IPS-18c (cell line): ENCODE measurements at regions not wholly inside any gene's neighbourhood (a gene's known extent, or its start where the extent isn't known, plus 50 kb on each side); places are given as distances from the start of the nearest gene placed in this dataset.

Source experiments
- H3K4me3 ChIP-seq: 2 replicates; pipeline ENCODE4 v1.7.0; 2013; ENCODE audit warnings: low read depth, mild to moderate bottlenecking, low read length, moderate library complexity; ENCODE audit not compliant: insufficient read depth
- H3K9me3 ChIP-seq: one replicate; pipeline ENCODE4 v1.6.1; 2013; ENCODE audit warnings: mild to moderate bottlenecking, low read length, moderate library complexity; ENCODE audit not compliant: control insufficient read depth, insufficient read depth

DNA sequence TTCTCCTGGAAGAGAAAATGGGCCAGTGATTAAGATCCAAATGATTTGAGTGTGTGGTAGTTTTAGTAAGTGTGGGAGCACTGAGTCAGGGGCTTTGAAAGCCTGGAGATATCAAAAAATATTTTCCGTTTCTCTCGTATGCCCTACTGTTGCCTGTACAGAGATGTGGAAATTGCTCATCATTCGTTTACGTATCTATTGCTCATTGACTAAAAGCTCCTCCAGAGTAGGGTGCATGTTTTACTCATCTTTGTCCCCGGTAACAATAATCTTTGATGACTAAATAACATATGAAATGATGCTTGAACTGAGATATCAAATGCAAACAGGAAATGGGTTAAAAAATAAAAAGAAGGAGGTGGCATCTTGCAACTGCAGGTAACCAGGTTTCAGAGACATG is 114.2 kb upstream of the FST start:
- no peaks in the 10 kb centered on the region for H3K9me3 ChIP-seq
- H3K4me3 ChIP-seq: no peak overlapping the region

DNA sequence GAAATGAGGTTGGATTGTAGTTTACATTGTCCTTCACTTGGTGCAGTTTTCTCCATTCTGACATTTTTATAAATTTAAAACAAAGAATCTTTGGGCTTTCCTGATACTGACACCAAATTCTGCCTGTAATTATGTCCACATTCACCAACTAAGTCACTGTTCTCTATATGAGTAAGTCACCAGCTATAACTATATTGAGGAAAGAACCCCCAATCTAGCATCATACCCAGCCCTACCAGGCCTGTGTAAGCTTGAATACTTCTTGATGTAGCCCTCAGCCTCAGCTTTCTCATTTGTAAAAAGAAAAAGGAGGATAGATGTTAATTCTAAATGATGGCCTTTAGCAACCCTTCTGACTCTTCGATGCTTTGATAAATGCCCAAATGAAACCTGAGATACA is 112.7 kb upstream of the FST start:
- Histone ChIP-seq H3K4me3 (no peak overlapping the region), H3K9me3 (no peaks in the 10 kb centered on the region)

DNA sequence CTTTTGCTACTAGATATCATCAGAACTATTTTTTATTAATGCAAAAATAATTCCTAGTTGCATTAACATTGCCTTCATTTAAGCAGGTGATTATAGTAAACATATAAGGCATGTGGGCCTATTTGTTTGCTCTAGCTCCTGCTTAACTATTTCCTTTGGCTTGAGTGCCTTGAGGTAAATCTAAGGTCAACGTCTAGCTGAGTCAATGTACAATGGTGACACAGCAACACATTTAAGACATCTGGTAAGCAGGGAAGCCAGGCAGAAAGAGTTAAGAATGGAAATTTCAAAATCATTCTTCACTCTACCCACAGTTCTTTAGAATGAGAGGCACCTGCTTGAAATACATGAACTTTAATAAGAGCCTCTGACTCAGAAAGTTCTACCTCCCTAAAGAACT is 111.9 kb upstream of the FST start:
- H3K4me3 ChIP-seq: no peak overlapping the region
- no peaks in the 10 kb centered on the region for H3K9me3 ChIP-seq

DNA sequence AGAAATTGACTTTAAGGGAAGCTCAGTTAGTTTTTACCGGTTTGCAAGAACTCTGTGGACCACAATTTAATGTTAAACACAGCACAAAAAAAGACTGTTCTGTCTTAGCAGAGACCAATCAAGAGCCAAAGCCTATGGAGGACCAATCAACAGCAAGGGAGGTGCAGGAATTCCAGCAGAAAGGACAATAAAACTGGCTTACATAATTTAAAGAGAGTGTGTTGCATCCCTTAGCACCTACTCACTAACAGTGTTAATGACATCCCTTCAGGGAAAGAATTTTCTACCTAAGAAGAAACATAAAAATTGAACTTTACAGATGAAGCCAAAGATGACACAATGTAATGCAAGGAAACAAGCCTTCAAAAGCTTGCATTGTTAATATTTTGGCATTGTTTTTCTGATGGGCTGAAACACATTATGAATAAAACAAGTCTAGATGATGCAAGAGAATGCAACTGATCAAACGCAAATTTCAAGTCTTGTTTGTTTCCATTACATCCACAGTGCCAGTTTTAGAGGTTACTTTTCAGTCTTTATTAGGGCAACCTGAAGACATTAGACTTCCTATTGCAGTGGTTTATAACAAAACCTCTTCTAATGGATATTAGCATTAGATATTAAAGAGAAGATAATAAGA is 111.3 kb upstream of the FST start:
- H3K9me3 ChIP-seq: no peaks in the 10 kb centered on the region
- H3K4me3 ChIP-seq: no peak overlapping the region

DNA sequence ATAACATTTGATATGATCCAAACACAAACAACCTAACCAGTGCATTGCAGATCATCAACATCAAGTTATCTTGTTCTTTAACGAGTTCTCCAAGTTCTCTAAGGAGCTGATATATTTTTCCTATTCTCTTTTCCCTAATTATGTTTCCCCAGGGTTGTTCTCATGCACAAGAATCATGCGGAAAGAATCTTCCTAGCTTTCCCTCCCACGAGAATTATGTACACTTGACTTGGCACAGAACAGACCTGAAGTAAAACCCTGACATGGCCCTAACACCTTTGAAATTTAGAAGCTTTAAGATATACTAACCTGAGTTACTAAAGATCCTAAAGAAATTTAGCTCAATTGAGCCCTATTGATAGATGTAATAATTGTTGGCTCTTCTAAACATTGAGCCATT is 110.7 kb upstream of the FST start:
- H3K9me3 ChIP-seq: no peaks in the 10 kb centered on the region
- H3K4me3 ChIP-seq: no peak overlapping the region

DNA sequence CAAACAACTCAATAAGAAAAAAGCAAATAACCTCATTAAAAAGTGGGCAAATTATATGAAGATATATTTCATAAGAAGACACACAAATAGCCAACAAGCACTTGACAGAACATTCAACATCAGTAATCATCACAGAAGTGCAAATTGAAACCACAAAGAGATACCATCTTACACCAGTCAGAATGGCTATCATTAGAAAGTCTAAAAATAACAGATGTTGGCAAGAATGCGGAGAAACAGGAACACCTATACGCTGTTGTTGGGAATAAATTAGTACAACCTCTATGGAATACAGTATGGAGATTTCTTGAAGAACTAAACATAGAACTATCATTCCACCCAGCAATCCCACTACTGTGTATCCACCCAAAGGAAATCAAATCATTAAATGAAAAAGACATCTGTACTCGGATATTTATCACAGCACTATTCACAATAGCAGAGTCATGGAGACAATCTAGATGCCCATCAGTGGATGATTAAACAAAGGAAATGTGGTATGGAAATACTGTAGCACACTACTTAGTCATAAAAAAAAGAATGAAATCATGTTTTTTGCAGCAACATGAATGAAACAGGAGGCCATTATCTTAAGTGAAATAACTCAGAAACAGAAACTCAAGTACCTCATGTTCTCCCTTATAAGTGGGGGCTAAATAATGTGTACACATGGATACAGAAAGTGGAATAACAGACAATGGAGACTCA is 106.8 kb upstream of the FST start:
- no peak overlapping the region for H3K4me3 ChIP-seq
- no peaks in the 10 kb centered on the region for H3K9me3 ChIP-seq

DNA sequence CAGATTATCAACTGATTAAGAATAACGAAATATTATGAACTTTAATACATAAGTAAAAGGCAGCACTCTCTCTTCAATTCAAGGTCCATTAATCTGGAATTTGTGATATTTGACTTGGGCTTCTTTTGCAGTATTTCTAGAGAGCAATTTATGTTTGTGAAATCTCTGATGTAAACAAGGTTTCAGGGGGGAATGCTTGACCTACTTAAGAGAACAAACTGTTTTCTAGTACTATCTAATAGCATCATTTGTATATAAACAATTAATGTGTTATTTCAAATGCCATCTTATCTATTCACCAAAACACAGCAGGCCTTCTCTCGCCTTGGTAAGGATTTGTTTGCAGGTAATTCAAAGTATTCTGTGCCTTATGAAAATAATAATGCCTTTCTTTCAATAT is 103.6 kb upstream of the FST start:
- no peaks in the 10 kb centered on the region for H3K9me3 ChIP-seq
- no peak overlapping the region for H3K4me3 ChIP-seq

DNA sequence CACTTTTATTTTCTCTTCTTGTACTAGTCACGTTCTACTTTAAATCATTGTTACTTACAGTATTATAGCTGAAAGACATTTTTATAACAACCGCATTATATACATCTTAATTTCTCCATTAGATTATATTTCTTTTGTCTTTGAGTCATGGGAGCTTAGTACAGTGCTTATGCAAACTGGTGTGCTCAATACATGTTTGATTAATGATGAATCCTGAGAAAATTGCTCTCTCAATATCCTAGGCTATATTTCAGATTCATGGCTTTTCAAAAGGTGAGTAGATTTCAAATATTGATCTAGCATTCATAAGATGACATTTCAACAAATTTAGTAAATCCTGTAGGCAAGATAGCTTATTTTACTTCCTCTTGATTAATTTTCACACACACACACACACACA is 102.2 kb upstream of the FST start:
- Histone ChIP-seq H3K9me3 (no peaks in the 10 kb centered on the region), H3K4me3 (no peak overlapping the region)

DNA sequence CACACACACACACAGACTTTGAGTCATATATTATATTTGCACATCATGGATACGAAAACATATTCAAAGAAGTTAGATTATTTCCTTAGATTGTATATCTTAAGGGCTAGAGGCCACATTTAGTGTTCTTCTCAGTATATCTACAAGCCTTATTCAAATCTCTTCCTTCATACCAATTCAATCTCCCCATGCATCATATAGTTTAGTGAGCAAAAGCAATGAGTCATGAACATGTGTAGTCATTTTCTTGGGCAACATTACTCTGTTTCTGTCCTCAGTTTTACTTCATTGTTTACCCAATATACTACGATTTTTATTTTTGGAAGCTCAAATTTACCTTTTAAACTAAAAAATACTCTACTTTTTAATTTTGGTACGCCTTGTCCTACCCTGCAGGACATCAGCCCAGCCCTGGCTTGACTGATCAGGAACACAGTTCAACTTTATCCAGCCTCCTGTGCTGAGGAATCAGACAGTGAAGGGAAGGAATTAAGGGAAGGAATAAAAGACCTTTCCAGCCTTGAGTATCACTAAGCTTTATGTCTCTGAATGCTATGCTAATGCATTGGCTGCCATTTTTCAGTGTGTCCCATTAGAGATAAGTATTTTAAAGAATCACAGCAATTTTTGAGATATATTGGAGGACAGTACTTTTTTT is 101.7 kb upstream of the FST start:
- no peak overlapping the region for H3K4me3 ChIP-seq
- H3K9me3 ChIP-seq: no peaks in the 10 kb centered on the region

DNA sequence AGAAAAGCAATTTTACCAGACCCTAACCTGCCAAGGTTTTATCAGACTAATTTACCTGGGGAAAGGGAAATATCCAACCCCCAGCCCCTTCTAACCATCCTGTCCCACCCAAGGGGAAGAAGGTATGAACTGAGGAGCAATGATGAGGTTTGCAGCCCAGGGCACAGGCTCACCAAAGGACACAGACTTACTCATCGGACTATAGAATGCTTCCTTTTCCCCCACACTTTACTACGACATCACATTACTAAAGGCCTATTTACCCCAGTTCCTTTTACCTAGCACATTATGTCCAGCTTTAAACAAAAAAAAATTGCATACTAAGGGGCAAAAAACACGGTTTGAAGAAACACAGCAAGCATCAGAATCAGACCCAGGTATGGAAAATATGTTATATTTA is 94.1 kb upstream of the FST start:
- no peak overlapping the region for H3K4me3 ChIP-seq
- H3K9me3 ChIP-seq: no peaks in the 10 kb centered on the region

DNA sequence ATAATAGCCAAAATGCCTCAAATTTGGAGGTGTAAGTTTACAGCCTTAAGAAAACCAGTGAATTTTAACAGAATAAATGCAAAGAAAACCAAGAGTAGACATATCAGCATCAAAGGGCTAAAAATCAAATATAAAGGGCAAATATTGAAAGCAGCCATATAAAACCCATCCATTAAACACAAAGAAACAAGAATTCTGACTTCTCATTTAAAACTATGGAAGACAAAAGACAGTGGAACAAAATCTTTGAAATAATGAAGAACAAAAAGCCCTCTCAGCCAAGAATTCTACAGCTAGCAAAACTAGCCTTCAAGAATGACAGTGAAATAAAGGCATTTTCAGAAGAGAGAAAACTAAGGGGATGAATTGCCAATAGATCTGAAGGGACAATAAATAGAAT is 91.3 kb upstream of the FST start:
- no peaks in the 10 kb centered on the region for H3K9me3 ChIP-seq
- H3K4me3 ChIP-seq: no peak overlapping the region

DNA sequence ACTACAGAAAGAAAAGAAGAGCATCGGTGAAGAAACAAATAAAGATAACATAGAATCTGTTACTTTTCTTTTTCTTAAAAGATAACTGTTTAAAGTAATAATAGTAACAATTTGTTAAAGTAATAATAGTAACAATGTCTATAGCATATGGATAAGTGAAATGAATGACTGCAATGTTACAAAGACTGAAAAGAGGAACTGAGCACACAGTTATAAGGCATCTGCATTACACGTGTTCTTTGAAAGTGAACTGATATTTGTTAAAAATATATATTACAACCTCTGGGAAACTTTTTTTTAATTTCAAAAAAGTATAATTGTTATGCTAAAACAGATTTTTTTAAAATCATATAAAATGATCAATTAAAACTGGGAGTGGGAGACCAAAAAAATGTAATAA is 88.4 kb upstream of the FST start:
- Histone ChIP-seq H3K4me3 (no peak overlapping the region), H3K9me3 (no peaks in the 10 kb centered on the region)

DNA sequence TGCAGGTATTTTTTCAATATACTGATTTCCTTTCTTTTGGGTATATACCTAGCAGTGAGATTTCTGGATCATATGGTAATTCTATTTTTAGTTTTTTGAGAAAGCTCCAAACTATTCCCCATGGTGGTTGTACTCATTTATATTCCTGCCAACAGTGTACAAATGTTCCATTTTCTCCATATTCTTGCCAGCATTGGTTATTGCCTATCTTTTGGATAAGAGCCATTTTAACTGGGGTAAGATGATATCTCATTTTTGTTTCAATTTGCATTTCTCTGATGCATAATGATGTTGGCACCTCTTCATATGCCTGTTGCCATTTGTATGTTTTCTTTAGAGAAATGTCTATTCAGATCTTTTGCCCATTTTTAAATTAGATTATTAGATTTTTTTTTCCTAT is 85.6 kb upstream of the FST start:
- no peaks in the 10 kb centered on the region for H3K9me3 ChIP-seq

DNA sequence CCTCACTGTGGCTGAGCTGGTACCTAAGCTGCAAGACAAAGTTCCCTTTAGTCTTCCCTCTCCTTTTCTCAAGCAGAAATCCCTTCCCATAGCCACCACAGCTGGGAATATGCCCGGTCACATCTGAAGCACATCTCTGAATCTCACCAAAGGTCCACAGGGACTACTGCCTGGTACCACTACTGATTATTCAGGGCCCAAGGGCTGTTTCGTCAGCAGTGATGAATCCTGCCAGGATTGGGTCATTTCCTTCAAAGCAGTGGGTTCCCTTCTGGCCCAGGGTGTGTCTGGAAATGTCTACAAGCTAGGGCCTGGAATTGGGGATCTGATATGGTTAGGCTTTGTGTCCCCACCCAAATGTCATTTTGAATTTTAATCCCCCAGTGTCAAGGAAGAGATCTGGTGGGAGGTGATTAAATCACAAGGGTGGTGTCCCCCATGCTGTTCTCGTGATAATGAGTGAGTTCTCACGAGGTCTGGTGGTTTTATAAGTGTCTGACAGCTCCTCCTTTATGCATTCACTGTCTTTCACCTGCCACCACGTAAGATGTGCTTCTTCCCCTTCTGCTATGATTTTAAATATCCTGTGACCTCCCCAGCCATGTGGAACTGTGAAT is 83.2 kb upstream of the FST start:
- H3K4me3 ChIP-seq: no peak overlapping the region
- H3K9me3 ChIP-seq: no peaks in the 10 kb centered on the region

More for the DNA sequence above, 85.6 kb upstream of the FST start:
- no peak overlapping the region for H3K4me3 ChIP-seq

DNA sequence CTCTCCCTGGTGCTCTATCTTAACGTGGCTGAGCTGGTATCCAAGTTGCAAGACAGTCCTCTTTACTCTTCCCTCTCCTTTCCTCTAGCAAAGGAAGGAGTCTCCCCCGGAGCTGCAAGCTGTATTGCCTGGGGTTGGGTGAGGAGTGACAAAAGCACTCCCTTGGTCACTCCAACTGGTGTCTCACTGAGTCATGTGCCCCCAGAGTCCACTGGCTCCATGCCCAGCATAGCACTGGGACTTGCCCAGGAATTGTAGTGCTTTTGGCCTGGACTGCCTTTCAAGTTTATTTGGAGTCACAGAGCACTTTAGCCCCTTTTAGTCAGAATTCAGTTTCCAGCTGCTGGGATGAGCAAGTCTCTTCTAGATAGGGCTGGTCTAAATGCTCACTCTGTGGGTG is 82.6 kb upstream of the FST start:
- H3K9me3 ChIP-seq: no peaks in the 10 kb centered on the region
- no peak overlapping the region for H3K4me3 ChIP-seq

DNA sequence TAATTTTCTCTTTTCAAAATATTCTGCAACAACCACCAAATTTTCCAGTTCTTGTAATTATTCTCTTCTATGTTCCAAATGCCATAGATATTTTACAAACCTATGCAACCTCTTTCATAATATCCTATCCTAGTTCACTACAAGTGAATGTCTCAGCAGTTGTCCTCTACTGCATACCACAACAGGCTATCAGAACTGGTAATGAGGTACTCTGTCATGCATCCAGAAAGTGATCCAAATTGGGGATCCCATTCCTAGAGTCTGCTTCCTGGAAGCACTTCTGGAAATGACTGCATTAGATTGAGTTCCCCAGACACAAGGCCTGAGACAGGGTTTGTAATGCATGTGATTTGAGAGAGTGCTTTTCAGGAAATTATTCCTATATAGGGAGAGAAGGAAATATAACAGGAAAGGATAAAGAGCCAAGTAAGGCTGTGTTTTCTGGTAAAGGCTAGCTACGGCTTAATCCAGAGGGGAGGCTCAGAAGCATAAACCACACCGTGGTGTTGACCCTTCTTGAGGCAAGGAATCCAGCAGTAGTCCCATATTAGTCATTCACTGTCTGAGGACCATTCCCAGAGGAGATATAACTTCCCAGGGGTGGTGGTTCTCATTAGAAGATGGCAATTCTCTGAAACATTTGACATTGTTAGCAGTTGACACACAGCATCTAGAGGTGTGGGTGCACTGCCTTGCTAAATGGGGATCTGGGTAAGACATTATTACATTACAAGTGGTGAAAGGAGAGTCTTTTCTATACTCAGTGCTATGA is 80.3 kb upstream of the FST start:
- no peaks in the 10 kb centered on the region for H3K9me3 ChIP-seq
- no peak overlapping the region for H3K4me3 ChIP-seq

DNA sequence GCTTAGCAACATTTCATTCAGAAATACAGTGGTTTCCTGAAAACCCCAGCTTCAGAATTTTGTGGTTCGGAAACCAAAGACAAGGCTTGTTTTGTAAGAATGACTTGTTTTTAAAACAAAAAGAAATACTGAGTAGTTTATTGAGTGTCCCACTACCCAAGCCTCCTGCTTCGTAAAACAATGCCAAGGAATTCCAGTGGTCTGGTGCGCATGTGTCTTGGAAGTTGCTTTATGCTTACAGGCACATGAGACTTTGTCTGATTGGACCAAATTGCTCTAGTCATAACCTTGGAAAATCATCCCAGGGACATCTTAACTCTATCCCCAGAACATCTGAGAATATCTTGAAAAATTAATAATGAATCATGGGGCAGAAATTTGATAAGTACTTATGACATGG is 77.1 kb upstream of the FST start:
- H3K4me3 ChIP-seq: no peak overlapping the region
- no peaks in the 10 kb centered on the region for H3K9me3 ChIP-seq
